NCI-H1694 (cell line): ENCODE measurements at regions not wholly inside any gene's neighbourhood (a gene's known extent, or its start where the extent isn't known, plus 50 kb on each side); places are given as distances from the start of the nearest gene placed in this dataset.

Source experiments
- DNase-seq: peaks from one replicate; lab custom pipeline; 2025; lab: John Stamatoyannopoulos, UW

- no peak for DNase-seq
These were observed 249.2 kb downstream of the CDC5L start for GRCh38 chr6:44636561-44637248.

- DNase-seq: no peak
These were observed 254.0 kb downstream of the CDC5L start for GRCh38 chr6:44641344-44642031.

GRCh38 chr6:44642349-44642748, 254.8 kb downstream of the CDC5L start:
- no peak for DNase-seq

GRCh38 chr6:44642870-44643522, 255.5 kb downstream of the CDC5L start:
- DNase-seq: no peak

GRCh38 chr6:44645276-44645675, 257.8 kb downstream of the CDC5L start:
- no peak for DNase-seq

GRCh38 chr6:44646355-44646754, 258.8 kb downstream of the CDC5L start:
- DNase-seq: no peak

- no peak for DNase-seq
These were observed 262.0 kb downstream of the CDC5L start for GRCh38 chr6:44649365-44650025.

GRCh38 chr6:44650495-44650894, 263.0 kb downstream of the CDC5L start:
- no peak for DNase-seq

GRCh38 chr6:44650947-44651346, 263.4 kb downstream of the CDC5L start:
- no peak for DNase-seq

- no peak for DNase-seq
These were observed 264.1 kb downstream of the CDC5L start for GRCh38 chr6:44651604-44652003.

- no peak for DNase-seq
These were observed 265.0 kb downstream of the CDC5L start for GRCh38 chr6:44652547-44652946.

- no peak for DNase-seq
These were observed 265.6 kb downstream of the CDC5L start for GRCh38 chr6:44653091-44653490.

GRCh38 chr6:44653761-44654218, 266.3 kb downstream of the CDC5L start:
- DNase-seq: no peak

GRCh38 chr6:44655412-44656342, 268.2 kb downstream of the CDC5L start:
- DNase-seq: peak; percentile 20

- no peak for DNase-seq
These were observed 269.2 kb downstream of the CDC5L start for GRCh38 chr6:44656691-44657090.

GRCh38 chr6:44657206-44657819, 269.8 kb downstream of the CDC5L start:
- no peak for DNase-seq

GRCh38 chr6:44658571-44658970, 271.1 kb downstream of the CDC5L start:
- no peak for DNase-seq

- DNase-seq: no peak
These were observed 272.2 kb downstream of the CDC5L start for GRCh38 chr6:44659726-44660125.

- no peak for DNase-seq
These were observed 273.2 kb downstream of the CDC5L start for GRCh38 chr6:44660561-44661220.

GRCh38 chr6:44661221-44662008, 273.9 kb downstream of the CDC5L start:
- DNase-seq: no peak
